ENCODE measurements at regions not wholly inside any gene's neighbourhood (a gene's known extent, or its start where the extent isn't known, plus 50 kb on each side); places are given as distances from the start of the nearest gene placed in this dataset.
A peak's percentile ranks its signal among the peaks of the same experiment; 100 is the strongest.

DNA sequence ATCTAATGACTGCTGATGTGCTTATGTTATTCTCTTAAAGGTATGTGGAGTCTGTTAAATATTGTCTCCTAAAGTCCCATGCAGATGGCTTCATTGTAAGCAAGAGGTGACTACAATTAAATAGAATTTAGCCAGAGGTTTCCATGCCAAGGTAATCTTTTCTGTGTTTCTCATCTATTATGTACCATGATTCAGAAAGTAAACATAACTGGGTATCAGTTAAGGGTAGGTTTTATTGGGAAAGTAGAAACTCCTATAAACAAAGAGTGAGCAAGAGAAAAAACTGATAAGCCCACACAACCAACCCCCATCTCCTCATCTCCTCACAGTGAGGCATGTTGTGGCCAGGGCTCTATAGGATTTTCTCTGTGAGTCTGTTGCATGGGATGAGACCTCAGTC is 611.7 kb downstream of the SNAPC1 start:
- no peaks in the 10 kb centered on the region for H3K4me1 ChIP-seq (ENCODE audit: control insufficient read depth, insufficient read depth, low read depth, low read length)
- no peak overlapping the region for H3K23ac ChIP-seq (ENCODE audit: low read length in 2 of 2)
- H4K91ac ChIP-seq (ENCODE audit: low read length) = no peak overlapping the region
- H3K27ac ChIP-seq (ENCODE audit: low read length, poor library complexity, severe bottlenecking) = no peak overlapping the region
- H2BK12ac ChIP-seq (ENCODE audit: low read length in 2 of 2) = no peak overlapping the region
- DNase-seq = no peak
- no peak overlapping the region for H2AK5ac ChIP-seq (ENCODE audit: low read length, severe bottlenecking)
- H3K4me3 ChIP-seq (ENCODE audit: insufficient read depth in 1 of 2, low read depth in 1 of 2, low read length in 2 of 2) = no peak overlapping the region
- H3K36me3 ChIP-seq (ENCODE audit: control insufficient read depth in 1 of 2, insufficient read depth in 2 of 2, low read depth in 1 of 2, low read length in 2 of 2) = no peaks in the 10 kb centered on the region
- H3K4ac ChIP-seq (ENCODE audit: low read depth in 1 of 2, low read length in 2 of 2) = no peak overlapping the region
- H2BK5ac ChIP-seq (ENCODE audit: low read depth, low read length, poor library complexity, severe bottlenecking) = no peak overlapping the region
- no peak overlapping the region for H4K8ac ChIP-seq (ENCODE audit: low read length)
- H3K14ac ChIP-seq (ENCODE audit: low read length in 2 of 2) = no peak overlapping the region
- H3K18ac ChIP-seq (ENCODE audit: low read depth in 1 of 2, low read length in 2 of 2) = no peak overlapping the region
- no peaks in the 10 kb centered on the region for H3K79me1 ChIP-seq (replicated peaks; ENCODE audit: low read length, poor library complexity, severe bottlenecking)
- no peak overlapping the region for H2BK15ac ChIP-seq (ENCODE audit: low read depth, poor library complexity, severe bottlenecking)
- H3K27me3 ChIP-seq (ENCODE audit: control insufficient read depth in 1 of 2, insufficient read depth in 1 of 2, low read length in 2 of 2) = no peaks in the 10 kb centered on the region
- peaks cover 9% of the 10 kb centered on the region for H3K9me3 ChIP-seq (ENCODE audit: control insufficient read depth, low read length)
- no peak overlapping the region for H3K4me2 ChIP-seq (ENCODE audit: low read length, poor library complexity, severe bottlenecking)
- H3K9ac ChIP-seq (ENCODE audit: low read length) = no peak overlapping the region
- H2AFZ ChIP-seq (ENCODE audit: low read depth, low read length) = no peak overlapping the region
- no peak overlapping the region for H2BK120ac ChIP-seq (ENCODE audit: low read depth, low read length)

DNA sequence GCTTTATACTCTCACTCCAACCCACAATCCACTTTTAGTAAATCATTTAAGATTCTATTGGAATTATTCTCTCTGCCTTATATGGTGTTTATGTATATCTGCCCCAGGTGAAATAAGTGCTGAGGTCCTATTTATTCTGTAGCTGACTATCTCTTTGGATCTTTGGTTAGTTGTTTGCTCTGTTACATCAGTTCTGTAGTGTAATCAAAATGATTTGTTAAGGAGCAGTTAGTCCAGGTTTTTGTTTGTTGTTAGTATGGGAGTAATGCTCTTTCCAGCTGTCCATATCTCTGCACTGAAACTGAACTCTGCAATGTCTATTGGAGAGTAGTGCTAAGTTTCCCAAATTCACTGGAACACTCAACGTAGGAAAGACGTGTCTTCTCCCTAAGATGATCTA is 615.8 kb downstream of the SNAPC1 start:
- Histone ChIP-seq H2AFZ (ENCODE audit: low read depth, low read length) (no peak overlapping the region), H3K4me1 (ENCODE audit: control insufficient read depth, insufficient read depth, low read depth, low read length) (no peaks in the 10 kb centered on the region)

GRCh38 chr14:62381311-62382070 is 619.3 kb downstream of the SNAPC1 start:
- Histone ChIP-seq H2AFZ (ENCODE audit: low read depth, low read length) (no peak overlapping the region), H4K91ac (ENCODE audit: low read length) (no peak overlapping the region), H4K8ac (ENCODE audit: low read length) (no peak overlapping the region), H2BK12ac (ENCODE audit: low read length in 2 of 2) (no peak overlapping the region), H2BK15ac (ENCODE audit: low read depth, poor library complexity, severe bottlenecking) (no peak overlapping the region), H2AK5ac (ENCODE audit: low read length, severe bottlenecking) (no peak overlapping the region), H3K27me3 (ENCODE audit: control insufficient read depth in 1 of 2, insufficient read depth in 1 of 2, low read length in 2 of 2) (no peaks in the 10 kb centered on the region), H2BK120ac (ENCODE audit: low read depth, low read length) (no peak overlapping the region), H3K9me3 (ENCODE audit: control insufficient read depth, low read length) (peaks cover 6% of the 10 kb centered on the region), H3K4me1 (ENCODE audit: control insufficient read depth, insufficient read depth, low read depth, low read length) (no peaks in the 10 kb centered on the region), H3K9ac (ENCODE audit: low read length) (no peak overlapping the region), H3K14ac (ENCODE audit: low read length in 2 of 2) (no peak overlapping the region), H3K27ac (ENCODE audit: low read length, poor library complexity, severe bottlenecking) (no peak overlapping the region), H3K4me3 (ENCODE audit: insufficient read depth in 1 of 2, low read depth in 1 of 2, low read length in 2 of 2) (no peak overlapping the region), H3K18ac (ENCODE audit: low read depth in 1 of 2, low read length in 2 of 2) (no peak overlapping the region), H2BK5ac (ENCODE audit: low read depth, low read length, poor library complexity, severe bottlenecking) (no peak overlapping the region), H3K36me3 (ENCODE audit: control insufficient read depth in 1 of 2, insufficient read depth in 2 of 2, low read depth in 1 of 2, low read length in 2 of 2) (no peaks in the 10 kb centered on the region), H3K23ac (ENCODE audit: low read length in 2 of 2) (no peak overlapping the region), H3K4me2 (ENCODE audit: low read length, poor library complexity, severe bottlenecking) (no peak overlapping the region), H3K79me1 (replicated peaks; ENCODE audit: low read length, poor library complexity, severe bottlenecking) (no peaks in the 10 kb centered on the region), H3K4ac (ENCODE audit: low read depth in 1 of 2, low read length in 2 of 2) (no peak overlapping the region)
- 89% methylated on average over 8 of the region's 8 CpGs for WGBS
- DNase-seq = no peak

More for the DNA sequence above, 615.8 kb downstream of the SNAPC1 start:
- no CpG with 5 or more reads among the region's 2 CpGs for WGBS
- Histone ChIP-seq H3K18ac (ENCODE audit: low read depth in 1 of 2, low read length in 2 of 2) (no peak overlapping the region), H2BK15ac (ENCODE audit: low read depth, poor library complexity, severe bottlenecking) (no peak overlapping the region), H3K23ac (ENCODE audit: low read length in 2 of 2) (no peak overlapping the region), H3K4me3 (ENCODE audit: insufficient read depth in 1 of 2, low read depth in 1 of 2, low read length in 2 of 2) (no peak overlapping the region), H3K36me3 (ENCODE audit: control insufficient read depth in 1 of 2, insufficient read depth in 2 of 2, low read depth in 1 of 2, low read length in 2 of 2) (no peaks in the 10 kb centered on the region), H3K14ac (ENCODE audit: low read length in 2 of 2) (no peak overlapping the region), H3K27ac (ENCODE audit: low read length, poor library complexity, severe bottlenecking) (no peak overlapping the region), H3K27me3 (ENCODE audit: control insufficient read depth in 1 of 2, insufficient read depth in 1 of 2, low read length in 2 of 2) (no peaks in the 10 kb centered on the region), H4K91ac (ENCODE audit: low read length) (no peak overlapping the region), H3K4me2 (ENCODE audit: low read length, poor library complexity, severe bottlenecking) (no peak overlapping the region), H2BK12ac (ENCODE audit: low read length in 2 of 2) (no peak overlapping the region), H3K4ac (ENCODE audit: low read depth in 1 of 2, low read length in 2 of 2) (no peak overlapping the region), H2AK5ac (ENCODE audit: low read length, severe bottlenecking) (no peak overlapping the region), H2BK5ac (ENCODE audit: low read depth, low read length, poor library complexity, severe bottlenecking) (no peak overlapping the region), H2BK120ac (ENCODE audit: low read depth, low read length) (no peak overlapping the region), H3K9ac (ENCODE audit: low read length) (no peak overlapping the region), H3K79me1 (replicated peaks; ENCODE audit: low read length, poor library complexity, severe bottlenecking) (no peaks in the 10 kb centered on the region), H3K9me3 (ENCODE audit: control insufficient read depth, low read length) (peaks cover 9% of the 10 kb centered on the region), H4K8ac (ENCODE audit: low read length) (no peak overlapping the region)
- DNase-seq = no peak

GRCh38 chr14:62409169-62409568 is 636.1 kb downstream of the KCNH5 start:
- DNase-seq = peak; percentile 29
- 100% methylated on average over 1 of the region's 4 CpGs for WGBS
- no peaks in the 10 kb centered on the region for H3K36me3 ChIP-seq (ENCODE audit: control insufficient read depth in 1 of 2, insufficient read depth in 2 of 2, low read depth in 1 of 2, low read length in 2 of 2)
- no peak overlapping the region for H3K9ac ChIP-seq (ENCODE audit: low read length)
- H3K4ac ChIP-seq (ENCODE audit: low read depth in 1 of 2, low read length in 2 of 2) = no peak overlapping the region
- H2BK120ac ChIP-seq (ENCODE audit: low read depth, low read length) = no peak overlapping the region
- no peak overlapping the region for H2AFZ ChIP-seq (ENCODE audit: low read depth, low read length)
- no peaks in the 10 kb centered on the region for H3K4me1 ChIP-seq (ENCODE audit: control insufficient read depth, insufficient read depth, low read depth, low read length)
- no peak overlapping the region for H3K4me2 ChIP-seq (ENCODE audit: low read length, poor library complexity, severe bottlenecking)
- no peaks in the 10 kb centered on the region for H3K27me3 ChIP-seq (ENCODE audit: control insufficient read depth in 1 of 2, insufficient read depth in 1 of 2, low read length in 2 of 2)
- H2BK15ac ChIP-seq (ENCODE audit: low read depth, poor library complexity, severe bottlenecking) = no peak overlapping the region
- H3K9me3 ChIP-seq (ENCODE audit: control insufficient read depth, low read length) = peaks cover 9% of the 10 kb centered on the region
- no peak overlapping the region for H3K4me3 ChIP-seq (ENCODE audit: insufficient read depth in 1 of 2, low read depth in 1 of 2, low read length in 2 of 2)
- H2BK5ac ChIP-seq (ENCODE audit: low read depth, low read length, poor library complexity, severe bottlenecking) = no peak overlapping the region
- no peak overlapping the region for H2AK5ac ChIP-seq (ENCODE audit: low read length, severe bottlenecking)
- H3K14ac ChIP-seq (ENCODE audit: low read length in 2 of 2) = no peak overlapping the region
- H4K8ac ChIP-seq (ENCODE audit: low read length) = no peak overlapping the region
- H3K27ac ChIP-seq (ENCODE audit: low read length, poor library complexity, severe bottlenecking) = no peak overlapping the region
- H3K18ac ChIP-seq (ENCODE audit: low read depth in 1 of 2, low read length in 2 of 2) = no peak overlapping the region
- H3K79me1 ChIP-seq (replicated peaks; ENCODE audit: low read length, poor library complexity, severe bottlenecking) = no peaks in the 10 kb centered on the region
- no peak overlapping the region for H4K91ac ChIP-seq (ENCODE audit: low read length)
- no peak overlapping the region for H3K23ac ChIP-seq (ENCODE audit: low read length in 2 of 2)
- H2BK12ac ChIP-seq (ENCODE audit: low read length in 2 of 2) = no peak overlapping the region

Data from mesenchymal stem cell (in vitro differentiated cells and primary cell).